Trophoblast cell (in vitro differentiated cells and primary cell): ENCODE measurements at regions not wholly inside any gene's neighbourhood (a gene's known extent, or its start where the extent isn't known, plus 50 kb on each side); places are given as distances from the start of the nearest gene placed in this dataset.
"Not testable (repeated sequence)": the region's sequence is repeated elsewhere in the genome, so short reads cannot be mapped to it uniquely, and the experiment has no call there.

ENCODE experiments used
- DNase-seq, 2 donors: peaks; one replicate each; pipeline ENCODE4 v3.0.0-alpha.2; 2016
- H2AFZ ChIP-seq: 2 replicates; pipeline ENCODE4 v1.6.1; 2013; ENCODE audit warnings: low read length, moderate library complexity, mild to moderate bottlenecking; ENCODE audit not compliant: insufficient read depth, poor library complexity
- H2AK5ac ChIP-seq: 2 replicates; pipeline ENCODE4 v1.6.1; 2013; ENCODE audit warnings: mild to moderate bottlenecking, low read length
- H2BK120ac ChIP-seq: 2 replicates; pipeline ENCODE4 v1.6.1; 2013; ENCODE audit warnings: low read length, mild to moderate bottlenecking, moderate library complexity; ENCODE audit not compliant: insufficient read depth, poor library complexity
- H2BK12ac ChIP-seq: 2 replicates; pipeline ENCODE4 v1.6.1; 2013; ENCODE audit warnings: mild to moderate bottlenecking, low read length, moderate library complexity
- H2BK5ac ChIP-seq: 2 replicates; pipeline ENCODE4 v1.6.1; 2013; ENCODE audit warnings: low read length, low read depth, moderate library complexity, mild to moderate bottlenecking; ENCODE audit not compliant: poor library complexity
- H3K14ac ChIP-seq: 2 replicates; pipeline ENCODE4 v1.6.1; 2013; ENCODE audit warnings: mild to moderate bottlenecking, low read length
- H3K18ac ChIP-seq: 2 replicates; pipeline ENCODE4 v1.6.1; 2013; ENCODE audit warnings: mild to moderate bottlenecking, low read length
- H3K23ac ChIP-seq: 2 replicates; pipeline ENCODE4 v1.6.1; 2013; ENCODE audit warnings: low read length
- H3K27ac ChIP-seq: 2 replicates; pipeline ENCODE4 v1.5.1; 2013; ENCODE audit warnings: low read depth, mild to moderate bottlenecking, inconsistent platforms, low read length, moderate library complexity
- H3K27me3 ChIP-seq: 2 replicates; pipeline ENCODE4 v1.6.1; 2013; ENCODE audit warnings: inconsistent platforms, mild to moderate bottlenecking, low read length, moderate library complexity; ENCODE audit not compliant: insufficient read depth
- H3K36me3 ChIP-seq, 2 experiments: 1 replicate in 1 of 2; 2 replicates in 1 of 2; pipeline ENCODE4 v1.6.1; 2013; ENCODE audit warnings: low read length in 2 of 2, mild to moderate bottlenecking in 2 of 2, moderate library complexity in 1 of 2; ENCODE audit not compliant: insufficient read depth in 2 of 2, control insufficient read depth in 1 of 2
- H3K4ac ChIP-seq: 2 replicates; pipeline ENCODE4 v1.6.1; 2013; ENCODE audit warnings: low read depth, mild to moderate bottlenecking, low read length, moderate library complexity
- H3K4me1 ChIP-seq, 2 experiments: 1 replicate in 1 of 2; 2 replicates in 1 of 2; pipeline ENCODE4 v1.6.1; 2013; ENCODE audit warnings: low read length in 2 of 2, mild to moderate bottlenecking in 2 of 2, moderate library complexity in 1 of 2; ENCODE audit not compliant: insufficient read depth in 2 of 2, control insufficient read depth in 1 of 2
- H3K4me2 ChIP-seq: 2 replicates; pipeline ENCODE4 v1.6.1; 2013; ENCODE audit warnings: inconsistent platforms, mild to moderate bottlenecking, low read length, moderate library complexity
- H3K4me3 ChIP-seq: 2 replicates; pipeline ENCODE4 v1.5.1; 2013; ENCODE audit warnings: mild to moderate bottlenecking, low read depth, low read length, inconsistent platforms
- H3K79me1 ChIP-seq: one replicate; pipeline ENCODE4 v1.6.1; 2013; ENCODE audit warnings: low read length
- H3K79me2 ChIP-seq: 2 replicates; pipeline ENCODE4 v1.6.1; 2013; ENCODE audit warnings: low read length, mild to moderate bottlenecking; ENCODE audit not compliant: control insufficient read depth, insufficient read depth, poor library complexity
- H3K9ac ChIP-seq: 2 replicates; pipeline ENCODE4 v1.6.1; 2013; ENCODE audit warnings: mild to moderate bottlenecking, low read length
- H3K9me3 ChIP-seq: 2 replicates; pipeline ENCODE4 v1.6.1; 2013; ENCODE audit warnings: low read depth, mild to moderate bottlenecking, control low read depth, inconsistent platforms, low read length; ENCODE audit not compliant: insufficient read depth
- H4K12ac ChIP-seq: 2 replicates; pipeline ENCODE4 v1.6.1; 2013; ENCODE audit warnings: low read depth, mild to moderate bottlenecking, low read length, moderate library complexity
- H4K8ac ChIP-seq: 2 replicates; pipeline ENCODE4 v1.6.1; 2013; ENCODE audit warnings: low read depth, mild to moderate bottlenecking, low read length, moderate library complexity
- H4K91ac ChIP-seq: one replicate; pipeline ENCODE4 v1.6.1; 2013; ENCODE audit warnings: low read depth, mild to moderate bottlenecking, low read length, moderate library complexity
- WGBS: extraction: QIAGEN DNeasy Blood & Tissue Kit; methylation state at CpG from one replicate; pipeline ENCODE4 v1.1.7; 2013; ENCODE audit warnings: missing lambda C conversion rate; ENCODE audit not compliant: insufficient read length, insufficient coverage; ENCODE audit errors: extremely low coverage; 5-methylcytosine and 5-hydroxymethylcytosine counted together

GRCh38 chr17:52892334-52892733 is 733.8 kb upstream of the CA10 start:
- DNase-seq = no peak
- H2BK120ac ChIP-seq = no peak overlapping the region
- no peaks in the 10 kb centered on the region for H3K79me2 ChIP-seq
- no peak overlapping the region for H3K9ac ChIP-seq
- H2AFZ ChIP-seq = no peak overlapping the region
- no peak overlapping the region for H3K4me2 ChIP-seq
- no peak overlapping the region for H4K8ac ChIP-seq
- H4K12ac ChIP-seq = no peak overlapping the region
- no peak overlapping the region for H3K4ac ChIP-seq
- H3K36me3 ChIP-seq = no peaks in the 10 kb centered on the region
- no peak overlapping the region for H3K4me3 ChIP-seq
- no peaks in the 10 kb centered on the region for H3K27me3 ChIP-seq
- no peak overlapping the region for H4K91ac ChIP-seq
- no peak overlapping the region for H2BK5ac ChIP-seq
- no peak overlapping the region for H2BK12ac ChIP-seq
- H2AK5ac ChIP-seq = no peak overlapping the region
- no CpG with 5 or more reads among the region's 1 CpG for WGBS
- no peaks in the 10 kb centered on the region for H3K9me3 ChIP-seq
- H3K79me1 ChIP-seq = no peaks in the 10 kb centered on the region
- no peak overlapping the region for H3K18ac ChIP-seq
- H3K14ac ChIP-seq = no peak overlapping the region
- H3K23ac ChIP-seq = no peak overlapping the region
- no peak overlapping the region for H3K27ac ChIP-seq
- H3K4me1 ChIP-seq = no peaks in the 10 kb centered on the region

GRCh38 chr17:52885882-52886281 is 727.4 kb upstream of the CA10 start:
- no peak overlapping the region for H3K4ac ChIP-seq
- no peak overlapping the region for H3K14ac ChIP-seq
- no peak overlapping the region for H2AK5ac ChIP-seq
- WGBS = no CpG with 5 or more reads among the region's 4 CpGs
- H2BK5ac ChIP-seq = no peak overlapping the region
- H3K27ac ChIP-seq = no peak overlapping the region
- no peaks in the 10 kb centered on the region for H3K79me1 ChIP-seq
- DNase-seq = no peak
- no peak overlapping the region for H2BK120ac ChIP-seq
- no peaks in the 10 kb centered on the region for H3K9me3 ChIP-seq
- H3K36me3 ChIP-seq = no peaks in the 10 kb centered on the region
- H3K4me2 ChIP-seq = no peak overlapping the region
- no peak overlapping the region for H3K18ac ChIP-seq
- H2BK12ac ChIP-seq = no peak overlapping the region
- H3K4me1 ChIP-seq = no peaks in the 10 kb centered on the region
- no peak overlapping the region for H4K91ac ChIP-seq
- H3K4me3 ChIP-seq = no peak overlapping the region
- no peaks in the 10 kb centered on the region for H3K27me3 ChIP-seq
- H2AFZ ChIP-seq = no peak overlapping the region
- H3K79me2 ChIP-seq = no peaks in the 10 kb centered on the region
- no peak overlapping the region for H3K23ac ChIP-seq
- H4K8ac ChIP-seq = no peak overlapping the region
- H4K12ac ChIP-seq = no peak overlapping the region
- no peak overlapping the region for H3K9ac ChIP-seq

GRCh38 chr17:52883907-52884491 is 725.5 kb upstream of the CA10 start:
- not testable (repeated sequence) for DNase-seq, H3K9me3 ChIP-seq, H3K23ac ChIP-seq, H2BK120ac ChIP-seq, H3K9ac ChIP-seq, H3K4me3 ChIP-seq, H3K27me3 ChIP-seq, H2BK12ac ChIP-seq, H3K18ac ChIP-seq, H3K79me2 ChIP-seq, H3K4me2 ChIP-seq, H4K91ac ChIP-seq, H3K4ac ChIP-seq, H3K27ac ChIP-seq, H3K4me1 ChIP-seq, H2AK5ac ChIP-seq, H4K8ac ChIP-seq, H2BK5ac ChIP-seq, H3K14ac ChIP-seq, H4K12ac ChIP-seq, H3K79me1 ChIP-seq, H2AFZ ChIP-seq, H3K36me3 ChIP-seq
- no CpG with 5 or more reads among the region's 43 CpGs for WGBS

GRCh38 chr17:52846767-52847166 is 688.3 kb upstream of the CA10 start:
- not testable (repeated sequence) for H3K36me3 ChIP-seq, H2BK5ac ChIP-seq, H2BK120ac ChIP-seq, H3K79me1 ChIP-seq, H3K9me3 ChIP-seq, H3K23ac ChIP-seq, H2AK5ac ChIP-seq, DNase-seq, H3K4me3 ChIP-seq, H3K4ac ChIP-seq, H3K18ac ChIP-seq, H3K79me2 ChIP-seq, H4K91ac ChIP-seq, H2AFZ ChIP-seq, H4K12ac ChIP-seq, H3K4me2 ChIP-seq, H2BK12ac ChIP-seq, H3K14ac ChIP-seq, H3K27ac ChIP-seq, H3K9ac ChIP-seq, H3K27me3 ChIP-seq, H3K4me1 ChIP-seq, H4K8ac ChIP-seq
- no CpG with 5 or more reads among the region's 3 CpGs for WGBS
